GM21825 (cell line): ENCODE measurements at regions not wholly inside any gene's neighbourhood (a gene's known extent, or its start where the extent isn't known, plus 50 kb on each side); places are given as distances from the start of the nearest gene placed in this dataset.

Experiments
- ATAC-seq: cut with Tn5 transposase; IDR thresholded peaks from one replicate; pipeline ENCODE4 v1.9.1; 2021; ENCODE audit warnings: mild to moderate bottlenecking, moderate library complexity; ENCODE audit not compliant: unreplicated experiment

GRCh38 chr6:4591218-4591617, 185.0 kb upstream of the CDYL start:
- ATAC-seq, result no peak

- no peak for ATAC-seq
These were observed 186.9 kb upstream of the CDYL start for GRCh38 chr6:4589295-4589694.

DNA sequence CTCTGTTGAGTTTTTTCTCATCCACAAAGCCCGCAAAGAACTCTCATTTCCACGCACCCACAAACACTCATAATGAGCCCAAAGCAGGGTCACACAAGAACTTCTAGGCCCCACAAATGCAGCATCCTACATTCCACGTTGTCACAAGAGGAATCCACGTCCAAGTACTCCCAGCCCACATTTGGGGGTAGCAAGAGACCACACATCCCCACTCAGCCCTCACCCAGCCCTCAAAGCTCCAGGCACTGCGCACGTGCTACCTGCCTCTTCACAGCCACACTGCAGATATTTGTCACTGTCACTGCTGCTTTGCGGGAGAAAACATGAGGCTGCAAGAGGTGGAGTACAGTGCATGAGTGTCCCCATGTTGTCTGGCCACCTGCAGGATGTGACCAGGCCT, 187.6 kb upstream of the CDYL start:
- ATAC-seq, result no peak

GRCh38 chr6:4588163-4588562, 188.0 kb upstream of the CDYL start:
- ATAC-seq, result no peak

DNA sequence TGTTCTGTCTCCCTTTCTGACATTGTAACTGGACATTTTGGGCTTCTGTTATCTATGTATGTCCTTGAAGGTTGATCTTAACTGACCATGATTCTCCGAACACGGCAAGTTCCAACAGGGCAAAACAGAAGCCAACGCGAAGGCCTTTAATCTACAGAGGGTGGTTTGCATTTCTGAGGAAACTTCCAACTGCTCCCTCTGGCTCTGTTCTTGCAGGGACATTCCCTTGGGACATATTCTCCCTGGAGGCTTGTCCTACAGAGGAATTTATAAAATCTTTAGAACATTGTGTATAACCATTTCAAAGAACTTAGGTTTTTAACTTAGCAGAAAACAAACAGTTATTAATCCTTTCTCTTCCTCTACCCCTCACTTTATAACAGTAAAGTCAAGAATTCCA, 189.0 kb upstream of the CDYL start:
- no peak for ATAC-seq

DNA sequence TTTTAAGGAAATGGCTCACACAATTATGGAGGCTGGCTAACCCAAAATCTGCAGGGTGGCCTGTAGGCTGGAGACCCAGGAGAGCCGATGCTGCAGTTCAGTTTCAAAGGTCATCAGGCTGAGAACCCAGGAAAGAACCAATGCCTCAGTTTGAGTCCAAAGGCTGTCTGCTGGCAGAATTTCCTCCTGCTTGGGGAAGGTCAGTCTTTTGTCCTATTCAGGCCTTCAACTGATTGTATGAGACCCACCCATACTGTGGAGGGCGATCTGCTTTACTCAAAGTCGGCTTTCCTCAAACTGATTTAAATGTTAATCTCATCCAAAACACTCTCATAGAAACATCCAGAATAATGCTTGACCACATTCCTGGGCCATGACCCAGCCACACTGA, 189.7 kb upstream of the CDYL start:
- ATAC-seq, result no peak

DNA sequence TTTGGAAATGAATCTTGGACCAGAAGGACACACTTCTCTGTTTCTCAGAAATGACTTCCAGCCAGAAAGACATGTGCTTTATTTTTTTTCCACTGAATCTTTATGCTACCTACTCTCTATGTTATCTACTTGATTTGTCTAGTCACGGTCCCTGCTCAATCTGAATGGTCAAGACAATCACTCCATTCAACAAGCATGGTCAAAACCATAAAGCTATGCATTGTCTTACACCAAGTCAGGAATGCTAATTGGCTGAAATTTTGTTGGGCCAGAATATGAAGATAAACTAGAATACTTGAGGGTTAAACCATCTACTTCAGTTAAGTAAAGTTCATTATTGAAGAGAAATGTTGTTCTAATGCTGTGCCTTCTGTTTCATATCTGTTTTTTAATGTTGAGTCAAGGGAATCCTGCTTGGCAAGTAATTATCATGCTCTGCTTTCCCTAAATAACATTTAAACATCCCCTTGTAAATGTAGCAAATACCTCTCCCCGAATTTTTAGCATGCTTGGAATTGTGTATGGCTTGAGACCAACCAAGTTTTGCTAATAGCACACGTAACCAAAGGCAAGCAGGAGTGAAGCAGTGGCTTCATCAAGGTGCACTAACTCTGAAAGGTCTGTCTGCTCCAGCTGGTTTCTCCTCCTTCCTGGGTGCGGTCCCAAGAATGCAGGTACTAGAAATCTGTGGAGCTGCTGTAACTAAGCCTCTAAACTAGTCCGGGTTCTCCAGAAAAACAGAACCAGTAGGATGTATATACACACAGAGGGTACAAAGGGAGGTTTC, 190.3 kb upstream of the CDYL start:
- ATAC-seq, result no peak

DNA sequence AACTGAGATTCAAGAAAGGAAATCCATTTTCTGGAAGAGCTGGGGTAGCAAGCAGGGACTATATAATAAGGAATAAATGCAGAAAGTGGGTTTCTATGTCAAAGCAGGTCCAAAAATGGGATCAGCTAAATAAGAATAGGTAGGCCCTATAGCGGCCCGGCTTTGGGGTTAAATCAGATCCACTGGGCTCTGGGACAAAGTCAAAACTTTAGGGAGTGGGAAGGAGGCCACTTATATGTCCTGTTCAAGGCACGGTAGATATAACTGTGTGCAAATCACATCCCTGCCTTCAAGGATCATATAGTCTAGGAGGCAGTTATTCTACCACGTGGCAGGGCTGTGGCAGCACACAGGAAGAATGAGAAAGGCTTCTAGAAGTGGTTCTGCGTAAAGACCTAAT, 191.4 kb upstream of the CDYL start:
- no peak for ATAC-seq

GRCh38 chr6:4582506-4583417, 193.4 kb upstream of the CDYL start:
- no peak for ATAC-seq

GRCh38 chr6:4581468-4582385, 194.5 kb upstream of the CDYL start:
- no peak for ATAC-seq

GRCh38 chr6:4580361-4580760, 195.8 kb upstream of the CDYL start:
- ATAC-seq, result no peak

DNA sequence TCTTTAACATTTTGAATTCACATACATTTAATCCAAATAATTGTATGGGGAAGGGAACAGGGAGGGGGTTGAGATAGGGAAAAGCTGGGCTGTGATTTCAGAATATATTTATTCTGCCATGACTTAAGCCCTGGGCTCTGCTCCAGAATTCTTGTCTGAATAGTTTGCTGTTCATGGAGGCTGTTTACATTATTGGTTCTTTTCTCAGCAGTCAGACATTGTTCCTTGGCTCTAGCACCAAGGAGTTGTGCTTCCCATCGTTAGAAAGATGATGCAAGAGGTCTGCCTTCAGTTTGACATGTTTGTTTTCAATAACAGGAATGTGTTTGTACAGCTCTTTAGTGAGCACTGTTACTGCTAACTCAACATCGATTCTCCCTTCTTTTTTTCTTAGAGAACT, 198.8 kb upstream of the CDYL start:
- no peak for ATAC-seq

GRCh38 chr6:4575714-4576113, 200.5 kb upstream of the CDYL start:
- no peak for ATAC-seq

- no peak for ATAC-seq
These were observed 202.2 kb upstream of the CDYL start for GRCh38 chr6:4574007-4574406.

GRCh38 chr6:4571011-4571410, 205.2 kb upstream of the CDYL start:
- ATAC-seq, result no peak

DNA sequence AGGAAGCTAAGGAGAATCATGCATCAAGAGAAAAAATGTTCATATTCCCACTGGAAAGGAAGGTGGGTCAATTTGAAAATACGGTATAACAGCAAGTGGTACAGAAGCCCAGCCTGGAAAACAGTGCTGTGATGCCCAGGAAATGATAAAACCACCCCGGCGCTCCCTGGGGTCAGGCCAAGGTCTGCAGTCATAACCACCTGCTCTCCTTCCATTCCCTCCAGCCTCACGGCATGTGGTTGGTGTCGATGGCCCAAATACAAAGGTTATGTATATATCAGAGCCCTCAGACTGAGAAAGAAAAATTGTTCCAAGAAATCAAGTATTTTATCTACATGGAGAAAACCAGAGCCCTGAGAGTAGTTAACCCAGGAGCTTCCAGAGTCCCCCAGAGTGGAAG, 208.1 kb upstream of the CDYL start:
- no peak for ATAC-seq

DNA sequence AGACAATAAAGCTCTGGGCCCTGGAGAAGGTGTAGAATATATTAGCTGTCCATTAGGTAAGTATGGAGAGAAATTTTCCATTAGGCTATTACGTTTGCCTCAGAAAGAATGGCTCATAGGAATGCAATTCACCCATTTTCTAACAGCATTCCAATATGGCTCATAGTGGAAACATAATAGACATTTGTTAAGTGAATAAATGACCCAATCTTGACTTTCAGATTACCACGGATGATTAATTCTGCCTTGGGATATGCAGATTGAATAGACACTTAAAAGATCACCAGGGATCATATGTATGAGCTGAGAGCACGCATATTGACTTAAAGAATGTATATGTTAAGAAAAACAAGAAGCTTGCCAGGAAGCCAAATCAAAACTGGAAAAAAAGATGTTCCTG, 209.1 kb upstream of the CDYL start:
- ATAC-seq, result no peak

DNA sequence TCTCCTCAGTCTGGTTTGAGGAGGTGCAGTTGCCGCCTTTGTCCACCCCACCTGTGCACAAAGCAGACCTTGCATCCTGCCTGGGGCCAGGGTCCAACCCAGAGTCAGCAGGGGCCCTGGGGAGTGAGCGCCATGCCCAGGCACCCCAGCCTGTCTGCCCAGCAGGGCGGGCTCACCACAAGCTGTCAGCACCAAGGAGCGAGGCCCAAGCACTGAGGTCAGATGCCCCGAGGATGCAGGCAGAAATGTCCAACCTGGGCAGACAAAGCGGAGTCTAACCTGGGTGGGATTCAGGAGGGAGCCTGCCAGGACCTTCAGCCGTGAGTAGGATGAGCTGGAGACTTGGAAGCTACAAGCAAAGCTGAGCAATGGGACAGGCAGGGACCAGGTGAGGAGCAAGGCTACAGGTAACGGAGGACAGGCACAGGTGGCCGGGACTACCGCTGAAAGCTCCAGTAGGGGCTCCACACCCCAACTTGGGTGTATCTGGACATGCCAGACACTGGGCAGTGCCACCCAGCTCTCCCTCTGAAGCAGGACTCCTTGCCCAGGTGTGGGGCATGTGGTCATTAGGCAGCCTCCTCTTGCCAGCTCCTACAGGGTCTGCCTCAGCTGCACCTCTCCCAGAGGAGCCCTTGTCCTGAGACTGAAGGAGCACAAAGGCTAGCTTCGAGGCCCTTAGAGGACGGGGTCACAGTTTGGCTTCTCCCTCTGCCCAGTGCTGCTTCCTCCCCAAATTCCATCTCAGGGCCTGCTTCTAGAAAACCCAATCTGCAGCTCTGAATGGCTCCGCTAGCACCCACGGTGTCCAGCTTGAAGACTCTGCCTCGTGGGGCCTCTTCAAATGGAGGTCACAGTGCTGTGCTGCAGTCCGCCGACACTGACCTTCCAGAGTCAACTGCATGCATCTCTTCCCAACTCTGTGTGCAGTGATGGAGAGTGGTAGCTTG, 210.6 kb upstream of the CDYL start:
- no peak for ATAC-seq

DNA sequence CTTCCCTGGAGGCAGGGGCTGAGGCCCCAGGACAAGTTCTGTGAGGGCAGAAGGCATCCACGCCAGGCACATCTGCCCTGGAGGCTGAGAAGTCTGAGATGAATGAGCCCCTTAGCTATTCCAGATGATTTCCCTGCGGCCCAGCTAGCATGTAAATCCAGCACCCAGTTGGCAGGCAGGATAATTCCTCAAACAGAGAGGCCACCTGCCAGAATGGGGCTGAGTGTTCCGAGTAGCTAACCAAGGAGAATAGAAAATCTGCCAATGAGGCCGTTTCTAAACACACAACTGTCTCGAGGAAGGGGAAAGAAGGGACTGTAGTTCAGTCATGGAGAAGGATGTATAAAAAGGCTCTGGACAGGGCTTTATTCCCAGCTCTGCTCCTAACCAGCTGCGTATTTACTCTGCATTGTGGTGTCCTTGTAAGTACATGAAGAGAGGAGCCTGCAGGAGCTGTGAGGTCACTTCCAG, 211.4 kb upstream of the CDYL start:
- ATAC-seq, result no peak

DNA sequence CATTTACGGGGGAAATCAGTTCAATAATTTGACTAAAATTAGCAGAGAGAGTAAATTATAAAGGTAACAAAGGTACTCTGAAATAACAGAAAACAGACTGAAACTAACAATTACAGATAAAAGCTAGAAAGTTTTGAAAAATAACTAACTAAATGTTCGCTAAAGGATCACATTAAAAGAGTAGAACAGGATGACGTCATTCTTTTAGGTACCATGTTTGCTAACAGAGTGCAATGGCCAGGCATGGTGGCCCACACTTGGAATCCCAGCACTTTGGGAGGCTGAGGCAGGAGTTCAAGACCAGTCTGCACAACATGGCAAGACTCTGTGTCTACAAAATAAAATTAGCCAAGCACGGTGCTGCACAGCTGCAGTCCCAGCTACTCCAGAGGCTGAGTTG, 212.3 kb upstream of the CDYL start:
- no peak for ATAC-seq
